Vagina (tissue), 2 donors: ENCODE measurements at regions not wholly inside any gene's neighbourhood (a gene's known extent, or its start where the extent isn't known, plus 50 kb on each side); places are given as distances from the start of the nearest gene placed in this dataset.

Source experiments
- DNase-seq, 2 donors: peaks; one replicate each; pipeline ENCODE4 v3.0.0-alpha.2; 2017; ENCODE audit errors: extremely low spot score in 2 of 2
- H3K27ac ChIP-seq: fragments of 200-600 bp; sonication (generic); one replicate; pipeline ENCODE4 v1.5.1; 2019
- H3K27me3 ChIP-seq: fragments of 200-600 bp; sonication (generic); one replicate; pipeline ENCODE4 v1.5.1; 2019
- H3K36me3 ChIP-seq, 2 donors: fragments of 200-600 bp; sonication (generic); one replicate each; pipeline ENCODE4 v1.5.1; 2017 to 2019
- H3K4me1 ChIP-seq: fragments of 200-600 bp; sonication (generic); one replicate; pipeline ENCODE4 v1.5.1; 2019
- H3K4me3 ChIP-seq, 2 donors: fragments of 200-600 bp; sonication (generic); 1 replicate in 1 of 2; 2 replicates in 1 of 2; pipeline ENCODE4 v1.5.1; 2016 to 2019
- H3K9me3 ChIP-seq: fragments of 200-600 bp; sonication (generic); one replicate; pipeline ENCODE4 v1.5.1; 2019
- POLR2A ChIP-seq, 2 donors: fragments of 450-650 bp; IDR thresholded peaks; one replicate each; pipeline ENCODE4 v1.6.1; 2017; ENCODE audit warnings: antibody characterized with exemption in 2 of 2, mild to moderate bottlenecking in 2 of 2, moderate library complexity in 2 of 2
- POLR2AphosphoS5 ChIP-seq, 2 donors: sonication (generic); formaldehyde crosslinking; IDR thresholded peaks; one replicate each; pipeline ENCODE4 v1.9.0; 2017; ENCODE audit warnings: antibody characterized with exemption in 2 of 2, mild to moderate bottlenecking in 2 of 2, low read depth in 1 of 2; ENCODE audit not compliant: insufficient read depth in 1 of 2
- intact Hi-C: fragments of 100-400 bp; cut with DNase I; formaldehyde crosslinking; loops from one replicate; pipeline ENCODE4 v1.15.1; 2023
- TF ChIP-seq, protein P1 (sequence below), 3 experiments: fragments of 450-650 bp in 2 of 3; fragments of 200-600 bp in 1 of 3; sonication (generic) in 1 of 3; IDR thresholded peaks; one replicate each; pipeline ENCODE4 v1.5.1; 2017 to 2019; ENCODE audit warnings: antibody characterized with exemption in 3 of 3, mild to moderate bottlenecking in 2 of 3, moderate library complexity in 2 of 3

DNA sequence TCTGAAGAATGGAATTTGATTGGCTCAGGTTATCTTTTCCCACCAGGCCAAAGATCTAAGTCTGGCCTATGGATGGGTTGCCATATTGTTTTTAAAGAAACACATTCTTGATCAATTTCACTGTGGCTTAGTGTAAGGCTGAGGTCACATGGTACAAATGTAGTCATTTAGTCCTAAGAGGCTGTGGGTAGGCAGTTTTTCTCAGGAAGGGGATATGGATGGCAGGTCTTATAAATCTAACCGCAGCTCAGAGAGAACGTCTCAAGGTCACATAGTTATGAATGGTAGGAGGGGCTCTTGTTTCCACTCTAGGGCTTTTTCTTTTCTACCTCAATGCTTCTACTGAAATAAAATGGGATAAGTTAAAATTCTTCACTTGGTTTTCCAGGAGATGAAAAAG, 128.6 kb upstream of the ACTBL2 start:
- TF ChIP-seq POLR2AphosphoS5 (IDR thresholded peaks at IDR 0.05; ENCODE audit: insufficient read depth in 1 of 2, low read depth in 1 of 2) (no peak), POLR2A (IDR thresholded peaks at IDR 0.05) (no peak)
- TF ChIP-seq, protein P1, sequence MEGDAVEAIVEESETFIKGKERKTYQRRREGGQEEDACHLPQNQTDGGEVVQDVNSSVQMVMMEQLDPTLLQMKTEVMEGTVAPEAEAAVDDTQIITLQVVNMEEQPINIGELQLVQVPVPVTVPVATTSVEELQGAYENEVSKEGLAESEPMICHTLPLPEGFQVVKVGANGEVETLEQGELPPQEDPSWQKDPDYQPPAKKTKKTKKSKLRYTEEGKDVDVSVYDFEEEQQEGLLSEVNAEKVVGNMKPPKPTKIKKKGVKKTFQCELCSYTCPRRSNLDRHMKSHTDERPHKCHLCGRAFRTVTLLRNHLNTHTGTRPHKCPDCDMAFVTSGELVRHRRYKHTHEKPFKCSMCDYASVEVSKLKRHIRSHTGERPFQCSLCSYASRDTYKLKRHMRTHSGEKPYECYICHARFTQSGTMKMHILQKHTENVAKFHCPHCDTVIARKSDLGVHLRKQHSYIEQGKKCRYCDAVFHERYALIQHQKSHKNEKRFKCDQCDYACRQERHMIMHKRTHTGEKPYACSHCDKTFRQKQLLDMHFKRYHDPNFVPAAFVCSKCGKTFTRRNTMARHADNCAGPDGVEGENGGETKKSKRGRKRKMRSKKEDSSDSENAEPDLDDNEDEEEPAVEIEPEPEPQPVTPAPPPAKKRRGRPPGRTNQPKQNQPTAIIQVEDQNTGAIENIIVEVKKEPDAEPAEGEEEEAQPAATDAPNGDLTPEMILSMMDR (IDR thresholded peaks at IDR 0.05), result no peak
- Histone ChIP-seq H3K9me3 (no peaks in the 10 kb centered on the region), H3K4me1 (no peaks in the 10 kb centered on the region), H3K4me3 (no peak overlapping the region), H3K27me3 (no peaks in the 10 kb centered on the region), H3K36me3 (no peaks in the 10 kb centered on the region), H3K27ac (no peak overlapping the region)
- no peak for DNase-seq
- intact Hi-C loops, result no loop called here

DNA sequence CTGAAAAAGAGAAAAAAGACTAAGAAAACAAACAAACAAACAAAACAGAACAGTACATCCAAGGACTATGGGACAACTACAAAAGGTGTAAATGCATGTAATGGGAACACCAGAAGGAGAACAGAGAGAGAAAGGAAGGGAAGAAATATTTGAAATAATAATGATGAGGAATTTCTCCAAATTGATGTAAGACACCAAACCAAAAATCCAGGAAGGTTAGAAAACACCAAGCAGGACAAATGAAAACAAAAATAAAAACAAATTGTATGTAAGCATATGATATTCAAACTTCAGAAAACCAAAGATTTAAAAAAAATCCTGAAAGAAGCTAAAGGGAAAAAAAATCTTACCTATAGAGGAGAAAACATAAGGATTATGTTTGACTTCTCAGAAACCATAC, 125.9 kb upstream of the ACTBL2 start:
- H3K4me3 ChIP-seq, result no peak overlapping the region
- no peak for DNase-seq
- H3K9me3 ChIP-seq, result no peaks in the 10 kb centered on the region
- H3K27ac ChIP-seq, result no peak overlapping the region
- no peaks in the 10 kb centered on the region for H3K4me1 ChIP-seq
- H3K27me3 ChIP-seq, result no peaks in the 10 kb centered on the region
- TF ChIP-seq POLR2A (IDR thresholded peaks at IDR 0.05), result no peak
- no peak for TF ChIP-seq POLR2AphosphoS5 (IDR thresholded peaks at IDR 0.05; ENCODE audit: insufficient read depth in 1 of 2, low read depth in 1 of 2)
- TF ChIP-seq, protein P1 (IDR thresholded peaks at IDR 0.05), result no peak
- H3K36me3 ChIP-seq, result no peaks in the 10 kb centered on the region
- intact Hi-C loops, result no loop called here

DNA sequence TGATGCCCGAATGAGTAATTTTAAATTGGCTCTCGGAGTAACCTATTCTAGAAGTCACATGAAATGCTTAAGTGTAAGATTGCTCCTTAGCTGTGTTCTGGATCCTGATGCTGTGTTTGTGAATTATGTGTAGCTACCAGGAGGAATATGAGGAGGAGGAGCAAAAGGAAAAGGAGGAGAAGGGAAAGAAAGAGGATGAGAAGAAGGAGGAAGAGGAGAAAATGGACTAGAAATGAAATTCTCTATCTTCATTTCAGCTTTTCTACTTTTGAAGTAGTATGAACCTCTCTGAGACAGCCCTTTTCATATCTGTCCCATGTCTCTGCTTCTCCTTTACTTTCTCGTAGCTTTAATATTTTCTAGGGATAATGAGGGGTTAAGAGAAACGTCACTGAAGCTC, 119.4 kb upstream of the ACTBL2 start:
- H3K4me3 ChIP-seq, result no peak overlapping the region
- H3K27ac ChIP-seq, result no peak overlapping the region
- no peaks in the 10 kb centered on the region for H3K36me3 ChIP-seq
- H3K9me3 ChIP-seq, result no peaks in the 10 kb centered on the region
- H3K27me3 ChIP-seq, result no peaks in the 10 kb centered on the region
- intact Hi-C loops, result no loop called here
- no peak for DNase-seq
- TF ChIP-seq POLR2AphosphoS5 (IDR thresholded peaks at IDR 0.05; ENCODE audit: insufficient read depth in 1 of 2, low read depth in 1 of 2) (no peak), POLR2A (IDR thresholded peaks at IDR 0.05) (no peak)
- TF ChIP-seq, protein P1 (IDR thresholded peaks at IDR 0.05), result no peak
- no peaks in the 10 kb centered on the region for H3K4me1 ChIP-seq

DNA sequence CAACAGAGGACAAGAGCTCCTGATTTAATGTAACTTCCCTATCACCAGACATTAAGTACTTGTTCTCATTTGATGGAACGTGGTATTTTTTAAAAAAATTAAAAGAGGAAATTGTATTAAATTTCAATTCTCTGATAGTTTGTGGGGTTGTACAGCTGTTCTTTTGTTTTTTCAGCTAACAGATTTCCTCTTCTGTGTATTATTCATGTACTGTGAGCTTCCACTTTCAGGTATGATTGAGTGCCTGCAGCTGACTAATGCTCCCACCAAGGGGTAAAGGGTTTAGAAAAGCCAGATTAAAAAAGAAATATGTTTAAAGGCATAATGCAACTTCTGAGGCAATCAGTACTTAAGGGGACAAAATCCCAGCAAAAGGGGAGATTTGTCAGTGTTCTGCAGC, 117.7 kb upstream of the ACTBL2 start:
- Histone ChIP-seq H3K9me3 (no peaks in the 10 kb centered on the region), H3K4me1 (no peaks in the 10 kb centered on the region), H3K27ac (no peak overlapping the region), H3K27me3 (no peaks in the 10 kb centered on the region), H3K4me3 (no peak overlapping the region), H3K36me3 (no peaks in the 10 kb centered on the region)
- DNase-seq, result no peak
- intact Hi-C loops, result no loop called here
- TF ChIP-seq, protein P1 (IDR thresholded peaks at IDR 0.05), result no peak
- TF ChIP-seq POLR2AphosphoS5 (IDR thresholded peaks at IDR 0.05; ENCODE audit: insufficient read depth in 1 of 2, low read depth in 1 of 2), result no peak
- TF ChIP-seq POLR2A (IDR thresholded peaks at IDR 0.05), result no peak

DNA sequence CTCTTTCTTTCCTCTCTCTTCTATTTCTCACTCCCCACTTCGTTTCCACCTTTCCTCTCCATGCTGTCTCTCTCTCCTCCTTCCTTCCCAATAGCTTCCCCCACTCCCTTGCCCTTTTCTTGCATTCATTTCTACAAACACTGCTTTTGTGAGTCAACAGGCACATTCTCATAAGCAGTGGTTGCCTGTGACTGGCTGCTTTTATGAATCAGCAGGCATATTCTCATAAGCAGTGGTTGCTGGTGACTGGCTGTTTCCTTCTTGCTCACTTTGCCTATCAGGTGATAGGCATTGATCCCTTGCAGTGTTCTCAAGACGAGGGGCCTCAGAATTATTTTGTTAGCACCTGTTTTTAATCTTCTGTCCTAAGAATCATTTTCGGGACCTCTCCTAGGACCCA, 116.1 kb upstream of the ACTBL2 start:
- no peak for DNase-seq
- Histone ChIP-seq H3K27me3 (no peaks in the 10 kb centered on the region), H3K4me3 (no peak overlapping the region), H3K4me1 (no peaks in the 10 kb centered on the region), H3K36me3 (no peaks in the 10 kb centered on the region), H3K9me3 (no peaks in the 10 kb centered on the region), H3K27ac (no peak overlapping the region)
- TF ChIP-seq, protein P1 (IDR thresholded peaks at IDR 0.05), result no peak
- TF ChIP-seq POLR2AphosphoS5 (IDR thresholded peaks at IDR 0.05; ENCODE audit: insufficient read depth in 1 of 2, low read depth in 1 of 2) (no peak), POLR2A (IDR thresholded peaks at IDR 0.05) (no peak)
- intact Hi-C loops, result no loop called here
